Lower leg skin (tissue), 4 donors: ENCODE measurements at regions not wholly inside any gene's neighbourhood (a gene's known extent, or its start where the extent isn't known, plus 50 kb on each side); places are given as distances from the start of the nearest gene placed in this dataset.

ENCODE experiments used
- DNase-seq, 2 donors: peaks; one replicate each; pipeline ENCODE4 v3.0.0-alpha.2; 2019; ENCODE audit warnings: low spot score in 2 of 2
- H3K4me3 ChIP-seq: fragments of 200-600 bp; sonication (generic); 2 replicates; pipeline ENCODE4 v1.5.1; 2017; ENCODE audit warnings: mild to moderate bottlenecking, low read depth; ENCODE audit not compliant: poor library complexity, severe bottlenecking
- POLR2A ChIP-seq, 2 donors: fragments of 450-650 bp; IDR thresholded peaks; one replicate each; pipeline ENCODE4 v1.6.1; 2016 to 2017; ENCODE audit warnings: antibody characterized with exemption in 2 of 2, mild to moderate bottlenecking in 1 of 2, moderate library complexity in 1 of 2
- whole genome bisulfite sequencing, 2 donors: methylation state at CpG; one replicate each; pipeline ENCODE4 v1.1.5; 2018; 5-methylcytosine and 5-hydroxymethylcytosine counted together
- intact Hi-C: fragments of 100-400 bp; cut with DNase I; formaldehyde crosslinking; loops from one replicate; pipeline ENCODE4 v1.15.0; 2023; ENCODE audit warnings: low total_unique reads
- TF ChIP-seq, protein P1 (sequence below), 3 donors: fragments of 450-650 bp; IDR thresholded peaks; one replicate each; pipeline ENCODE4 v1.5.1; 2016; ENCODE audit warnings: antibody characterized with exemption in 3 of 3, mild to moderate bottlenecking in 3 of 3, moderate library complexity in 2 of 3

- DNase-seq = no peak
- no peak overlapping the region for H3K4me3 ChIP-seq
- TF ChIP-seq, protein P1, sequence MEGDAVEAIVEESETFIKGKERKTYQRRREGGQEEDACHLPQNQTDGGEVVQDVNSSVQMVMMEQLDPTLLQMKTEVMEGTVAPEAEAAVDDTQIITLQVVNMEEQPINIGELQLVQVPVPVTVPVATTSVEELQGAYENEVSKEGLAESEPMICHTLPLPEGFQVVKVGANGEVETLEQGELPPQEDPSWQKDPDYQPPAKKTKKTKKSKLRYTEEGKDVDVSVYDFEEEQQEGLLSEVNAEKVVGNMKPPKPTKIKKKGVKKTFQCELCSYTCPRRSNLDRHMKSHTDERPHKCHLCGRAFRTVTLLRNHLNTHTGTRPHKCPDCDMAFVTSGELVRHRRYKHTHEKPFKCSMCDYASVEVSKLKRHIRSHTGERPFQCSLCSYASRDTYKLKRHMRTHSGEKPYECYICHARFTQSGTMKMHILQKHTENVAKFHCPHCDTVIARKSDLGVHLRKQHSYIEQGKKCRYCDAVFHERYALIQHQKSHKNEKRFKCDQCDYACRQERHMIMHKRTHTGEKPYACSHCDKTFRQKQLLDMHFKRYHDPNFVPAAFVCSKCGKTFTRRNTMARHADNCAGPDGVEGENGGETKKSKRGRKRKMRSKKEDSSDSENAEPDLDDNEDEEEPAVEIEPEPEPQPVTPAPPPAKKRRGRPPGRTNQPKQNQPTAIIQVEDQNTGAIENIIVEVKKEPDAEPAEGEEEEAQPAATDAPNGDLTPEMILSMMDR (IDR thresholded peaks at IDR 0.05) = no peak
- TF ChIP-seq POLR2A (IDR thresholded peaks at IDR 0.05) = no peak
- 84 to 92% methylated on average over 2 of the region's 2 CpGs for WGBS, 2 donors
- intact Hi-C loops = no loop called here
These were observed 139.3 kb downstream of the MYCN start for GRCh38 chr2:16079637-16080036.

DNA sequence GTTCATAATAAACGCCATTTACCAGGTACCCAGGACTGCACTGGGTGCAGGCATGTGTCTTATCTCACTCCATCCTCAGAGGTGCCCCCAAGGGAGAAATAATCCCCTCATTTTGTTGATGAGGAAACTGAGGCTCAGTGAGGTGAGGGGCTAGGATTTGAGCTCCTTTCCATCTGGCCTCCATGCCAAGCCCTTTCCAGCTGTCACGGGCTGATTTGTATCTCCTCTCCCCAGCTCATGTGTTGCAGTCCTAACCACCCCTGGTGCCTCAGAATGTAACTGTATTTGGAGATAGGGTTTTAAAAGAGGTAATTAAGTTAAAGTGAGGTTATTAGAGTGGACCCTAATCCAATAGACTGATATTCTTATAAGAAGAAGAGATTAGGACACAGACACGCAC is 137.3 kb downstream of the MYCN start:
- H3K4me3 ChIP-seq = no peak overlapping the region
- intact Hi-C loops = no loop called here
- TF ChIP-seq POLR2A (IDR thresholded peaks at IDR 0.05) = no peak
- TF ChIP-seq, protein P1 (IDR thresholded peaks at IDR 0.05) = no peak
- DNase-seq = no peak
- WGBS, 2 donors = 58 to 86% methylated on average over 3 of the region's 3 CpGs

DNA sequence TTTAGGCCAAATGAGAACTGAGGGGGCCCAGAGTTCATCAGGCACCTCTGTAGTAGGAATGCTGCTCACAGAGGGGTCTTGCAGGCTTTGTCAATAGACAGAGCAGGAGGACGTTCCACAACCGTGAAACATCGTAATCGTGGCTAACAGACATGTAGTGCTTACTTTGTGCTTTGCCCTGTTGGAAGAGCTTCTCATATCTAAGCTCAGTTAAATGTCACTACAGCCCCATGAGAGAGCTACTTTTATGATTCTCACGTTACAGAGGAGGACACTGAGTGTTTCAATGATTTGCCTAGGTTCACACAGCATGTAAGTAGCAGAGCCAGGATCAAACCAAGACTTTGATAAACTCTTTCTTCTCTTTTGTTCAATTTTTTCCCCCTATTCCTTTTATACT is 136.6 kb downstream of the MYCN start:
- DNase-seq = no peak
- TF ChIP-seq, protein P1 (IDR thresholded peaks at IDR 0.05) = no peak
- no peak for TF ChIP-seq POLR2A (IDR thresholded peaks at IDR 0.05)
- H3K4me3 ChIP-seq = no peak overlapping the region
- WGBS, 2 donors = 85 to 88% methylated on average over 5 of the region's 5 CpGs
- intact Hi-C loops = no loop called here

DNA sequence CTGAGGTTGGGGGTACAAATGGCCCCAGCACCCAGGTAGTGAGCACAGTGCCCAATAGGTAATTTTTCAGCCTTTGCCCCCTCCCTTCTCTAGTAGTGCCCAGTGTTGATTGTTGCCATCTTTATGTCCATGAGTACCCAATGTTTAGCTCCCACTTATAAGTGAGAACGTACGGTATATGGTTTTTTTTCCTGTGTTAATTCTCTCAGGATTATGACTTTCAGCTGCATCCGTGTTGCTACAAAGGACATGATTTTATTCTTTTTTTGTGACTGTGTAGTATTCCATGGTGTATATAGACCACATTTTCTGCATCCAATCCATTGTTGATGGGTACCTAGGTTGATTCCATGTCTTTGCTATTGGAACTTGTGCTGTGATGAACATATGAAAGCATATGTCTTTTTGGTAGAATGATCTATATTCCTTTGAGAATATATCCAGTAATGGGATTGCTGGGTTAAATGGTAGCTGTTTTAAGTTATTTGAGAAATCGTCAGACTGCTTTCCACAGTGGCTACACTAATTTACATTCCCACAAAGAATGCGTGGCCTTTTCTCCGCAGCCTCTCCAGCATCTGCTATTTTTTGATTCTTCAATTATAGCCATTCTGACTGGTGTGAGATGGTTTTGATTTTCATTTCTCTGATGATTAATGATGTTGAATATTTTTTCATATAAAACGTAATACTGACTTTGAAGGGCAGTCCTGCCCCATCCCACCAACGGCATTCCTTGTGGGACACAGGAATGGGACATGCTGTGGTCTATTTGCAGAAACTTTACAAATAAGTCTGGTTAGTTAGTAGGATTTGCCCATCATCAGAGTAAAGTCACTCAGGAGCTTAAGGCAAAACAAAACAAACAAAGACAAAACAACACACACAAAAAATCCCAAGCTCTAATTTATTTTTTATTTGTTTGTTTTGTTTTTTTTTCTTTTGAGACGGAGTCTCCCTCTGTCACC is 135.0 kb downstream of the MYCN start:
- intact Hi-C loops = no loop called here
- WGBS, 2 donors = 64 to 69% methylated on average over 9 of the region's 9 CpGs
- TF ChIP-seq, protein P1 (IDR thresholded peaks at IDR 0.05) = no peak
- TF ChIP-seq POLR2A (IDR thresholded peaks at IDR 0.05) = no peak
- H3K4me3 ChIP-seq = no peak overlapping the region
- DNase-seq = no peak

DNA sequence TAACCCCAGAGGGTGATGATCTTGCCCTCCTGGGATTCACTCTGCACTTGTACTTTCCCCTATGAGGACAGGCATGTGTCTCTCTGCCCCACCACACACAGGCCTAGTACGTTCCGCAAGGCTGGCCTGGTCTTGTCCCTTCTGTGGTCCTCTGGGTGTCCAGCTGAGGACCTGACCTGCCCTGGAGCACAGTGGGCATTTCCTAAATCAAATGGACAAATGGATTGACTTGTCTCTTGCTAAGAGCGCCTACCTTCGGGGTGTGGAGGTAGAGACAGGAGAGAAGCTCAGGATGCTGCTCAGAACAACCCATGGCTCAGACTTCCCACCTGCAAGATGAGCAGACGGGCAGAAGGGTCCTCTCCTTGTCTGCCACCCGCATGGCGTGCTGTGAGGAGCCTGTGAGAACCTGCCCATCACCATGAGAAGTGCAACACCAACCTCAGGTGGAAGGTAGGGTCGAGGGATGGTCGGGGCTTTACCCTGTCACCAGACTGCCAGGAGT is 133.6 kb downstream of the MYCN start:
- intact Hi-C loops = no loop called here
- no peak overlapping the region for H3K4me3 ChIP-seq
- DNase-seq = no peak
- TF ChIP-seq POLR2A (IDR thresholded peaks at IDR 0.05) = no peak
- TF ChIP-seq, protein P1 (IDR thresholded peaks at IDR 0.05) = no peak
- 94 to 95% methylated on average over 9 of the region's 9 CpGs for WGBS, 2 donors
